GM12873 (cell line): ENCODE measurements at regions not wholly inside any gene's neighbourhood (a gene's known extent, or its start where the extent isn't known, plus 50 kb on each side); places are given as distances from the start of the nearest gene placed in this dataset.

Experiments
- TF ChIP-seq, protein P1 (sequence below): IDR thresholded peaks from 2 replicates; pipeline ENCODE4 v1.5.1; 2012; ENCODE audit warnings: low read depth, mild to moderate bottlenecking, moderate library complexity, low read length, control low read depth; ENCODE audit not compliant: insufficient read depth; ENCODE audit errors: missing control alignments

DNA sequence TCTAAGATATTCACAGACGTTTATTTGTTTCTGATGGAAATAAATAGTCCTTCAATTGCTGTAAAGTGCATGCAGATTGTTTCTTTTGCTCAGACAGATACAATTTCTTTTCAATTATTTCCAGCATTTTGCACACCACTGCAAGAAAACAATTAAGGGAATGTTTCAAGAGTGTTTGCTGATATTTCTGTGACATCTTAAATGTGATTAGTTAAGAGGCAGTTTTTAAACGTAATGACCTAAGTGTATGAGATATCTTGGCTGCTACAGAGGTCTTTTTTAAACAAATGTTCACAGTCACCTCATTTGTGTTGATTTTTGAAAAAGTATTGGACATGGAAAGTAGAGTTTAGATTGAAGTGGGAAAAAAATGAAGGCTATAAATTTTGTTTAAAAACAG lies 262.3 kb upstream of the BRINP3 start:
- TF ChIP-seq, protein P1, sequence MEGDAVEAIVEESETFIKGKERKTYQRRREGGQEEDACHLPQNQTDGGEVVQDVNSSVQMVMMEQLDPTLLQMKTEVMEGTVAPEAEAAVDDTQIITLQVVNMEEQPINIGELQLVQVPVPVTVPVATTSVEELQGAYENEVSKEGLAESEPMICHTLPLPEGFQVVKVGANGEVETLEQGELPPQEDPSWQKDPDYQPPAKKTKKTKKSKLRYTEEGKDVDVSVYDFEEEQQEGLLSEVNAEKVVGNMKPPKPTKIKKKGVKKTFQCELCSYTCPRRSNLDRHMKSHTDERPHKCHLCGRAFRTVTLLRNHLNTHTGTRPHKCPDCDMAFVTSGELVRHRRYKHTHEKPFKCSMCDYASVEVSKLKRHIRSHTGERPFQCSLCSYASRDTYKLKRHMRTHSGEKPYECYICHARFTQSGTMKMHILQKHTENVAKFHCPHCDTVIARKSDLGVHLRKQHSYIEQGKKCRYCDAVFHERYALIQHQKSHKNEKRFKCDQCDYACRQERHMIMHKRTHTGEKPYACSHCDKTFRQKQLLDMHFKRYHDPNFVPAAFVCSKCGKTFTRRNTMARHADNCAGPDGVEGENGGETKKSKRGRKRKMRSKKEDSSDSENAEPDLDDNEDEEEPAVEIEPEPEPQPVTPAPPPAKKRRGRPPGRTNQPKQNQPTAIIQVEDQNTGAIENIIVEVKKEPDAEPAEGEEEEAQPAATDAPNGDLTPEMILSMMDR, result no peak

DNA sequence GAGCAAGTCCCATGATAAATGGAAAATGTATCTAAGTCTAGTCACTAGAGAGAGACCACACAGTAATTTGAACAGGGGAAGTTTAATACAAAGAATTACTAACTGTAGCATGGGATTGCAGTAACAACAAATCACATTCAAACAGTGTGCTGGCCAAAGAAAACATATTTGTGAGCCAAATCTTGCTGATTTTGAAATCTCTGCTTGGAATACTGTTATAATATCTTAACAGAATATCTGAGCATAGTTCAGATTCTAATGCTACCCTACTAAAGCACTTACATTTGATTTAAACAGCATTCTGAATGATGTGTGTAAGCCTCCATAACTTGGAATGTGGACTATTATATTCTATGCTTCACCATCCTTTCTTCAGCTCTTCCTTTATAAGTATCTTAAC lies 270.0 kb upstream of the BRINP3 start:
- TF ChIP-seq, protein P1, result no peak

DNA sequence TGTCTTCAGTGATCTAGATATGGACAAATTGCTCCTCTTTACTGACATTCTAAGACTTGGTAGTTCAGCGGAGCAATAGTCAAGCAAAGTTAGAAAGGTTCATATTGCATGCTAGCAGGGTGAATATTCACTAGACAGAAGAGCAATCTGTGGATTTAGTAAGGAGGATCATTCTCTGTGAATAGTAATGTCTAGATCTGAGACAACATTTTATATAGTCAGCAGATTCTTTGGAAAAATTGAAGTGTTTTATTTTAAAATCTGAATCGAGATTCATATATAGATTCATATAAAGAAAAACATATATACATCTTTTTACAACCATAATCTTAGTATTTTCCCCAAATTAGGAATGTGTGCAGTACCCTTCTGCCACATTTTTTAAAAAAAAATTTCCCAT lies 274.5 kb upstream of the BRINP3 start:
- TF ChIP-seq, protein P1, result no peak

DNA sequence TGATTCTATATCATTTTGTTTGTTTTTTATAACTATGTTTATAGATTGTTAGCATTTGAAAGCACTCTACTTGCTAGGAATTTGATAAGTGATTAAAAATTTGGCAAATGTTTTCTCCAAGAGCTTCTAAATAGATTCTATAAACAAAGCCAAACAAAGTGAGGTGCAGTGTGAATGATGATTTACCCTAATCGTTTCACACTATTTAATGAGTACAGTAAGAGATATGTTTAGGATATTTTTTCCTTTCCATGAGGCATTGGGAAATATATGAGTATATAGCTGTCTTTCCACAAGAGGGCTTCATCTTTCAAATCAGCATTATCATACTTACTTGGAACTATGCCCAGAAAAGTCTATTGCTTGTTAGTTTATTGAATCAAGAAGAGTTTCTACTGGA lies 277.0 kb upstream of the BRINP3 start:
- TF ChIP-seq, protein P1, result no peak

DNA sequence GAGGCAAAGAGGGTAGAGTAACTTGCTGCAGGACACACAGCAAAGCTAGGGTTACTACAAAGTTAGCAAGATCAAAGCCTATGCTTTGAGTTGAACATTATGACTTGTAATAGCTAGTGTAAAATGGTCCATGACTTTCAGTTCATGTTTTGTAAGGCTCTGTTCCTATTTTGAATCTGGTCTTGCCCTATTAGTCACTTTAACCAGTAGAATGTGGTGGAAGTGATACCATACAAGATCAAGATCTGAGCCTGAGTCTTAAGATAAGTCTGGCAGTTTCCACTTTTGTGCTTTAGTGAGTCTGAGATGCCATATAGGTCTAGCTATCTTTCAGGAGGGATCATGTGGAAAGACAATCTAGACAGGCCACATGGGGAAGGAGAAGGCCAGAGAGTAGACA lies 282.1 kb upstream of the BRINP3 start:
- TF ChIP-seq, protein P1, result no peak

DNA sequence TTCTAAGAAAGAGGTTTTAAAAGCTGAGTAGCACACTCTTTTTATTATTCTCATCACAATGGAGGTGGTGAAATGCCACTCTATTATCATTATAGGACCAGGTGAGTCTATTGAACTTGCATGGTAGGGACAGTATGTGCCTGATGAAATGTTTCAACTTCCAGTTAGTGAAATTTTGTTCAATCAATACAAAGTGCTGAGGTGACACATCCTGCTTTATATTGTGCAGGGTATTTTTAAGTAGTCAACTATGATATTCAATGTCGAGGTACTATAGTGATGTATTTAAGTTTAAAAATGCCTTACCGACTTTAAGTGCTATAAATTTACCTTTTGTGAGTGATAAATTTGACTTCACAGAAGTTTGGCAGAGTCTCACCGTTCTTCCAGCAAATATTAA lies 284.7 kb upstream of the BRINP3 start:
- TF ChIP-seq, protein P1, result no peak

DNA sequence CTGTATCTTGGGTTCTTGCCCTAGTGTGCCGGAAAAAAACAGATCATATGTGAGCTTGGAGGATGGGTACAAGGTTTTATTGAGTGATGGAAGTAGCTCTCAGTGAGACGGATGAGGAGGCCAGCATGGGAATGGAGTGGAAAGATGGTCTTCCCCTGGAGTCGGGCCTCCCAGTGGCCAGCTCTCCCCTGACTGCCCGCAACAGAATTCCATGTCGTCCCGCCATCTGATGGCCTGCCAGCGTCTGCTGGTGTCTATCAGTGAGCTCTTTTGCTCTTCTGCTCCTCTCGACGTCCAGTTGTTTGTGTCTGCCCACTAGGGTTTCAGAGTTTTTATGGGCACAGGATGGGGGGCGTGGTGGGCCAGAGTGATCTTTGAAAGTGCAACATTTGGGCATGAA lies 315.2 kb upstream of the BRINP3 start:
- TF ChIP-seq, protein P1, result no peak

DNA sequence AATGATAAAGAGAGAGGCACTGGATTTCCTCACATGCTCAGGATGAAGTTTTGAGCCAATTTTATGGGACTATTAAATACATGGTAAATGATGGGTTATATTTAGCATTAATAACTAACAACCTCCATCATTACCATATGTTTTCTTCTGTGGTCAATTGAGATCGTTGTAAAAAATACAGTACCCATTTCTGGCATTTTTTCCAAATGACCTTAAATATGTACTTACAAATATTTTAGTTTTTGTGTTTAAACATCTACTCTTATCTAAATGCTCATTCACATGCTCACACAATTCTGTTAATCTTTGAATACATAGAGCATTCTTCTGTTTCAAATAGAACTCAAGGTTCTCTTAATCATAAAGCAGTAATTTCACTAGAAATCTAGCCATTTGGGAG lies 330.0 kb upstream of the BRINP3 start:
- TF ChIP-seq, protein P1, result no peak
